Epithelial cell of proximal tubule (primary cell): ENCODE measurements at regions not wholly inside any gene's neighbourhood (a gene's known extent, or its start where the extent isn't known, plus 50 kb on each side); places are given as distances from the start of the nearest gene placed in this dataset.
"Not testable (repeated sequence)": the region's sequence is repeated elsewhere in the genome, so short reads cannot be mapped to it uniquely, and the experiment has no call there.

Experiments used
- DNase-seq: peaks from one replicate; pipeline ENCODE4 v3.0.0-alpha.2; 2011; ENCODE audit warnings: low read depth
- H3K4me3 ChIP-seq: 2 replicates; pipeline ENCODE4 v1.5.1; 2011; ENCODE audit warnings: low read depth, mild to moderate bottlenecking, low read length
- TF ChIP-seq, protein P1 (sequence below): conservative IDR thresholded peaks from 2 replicates; pipeline ENCODE4 v1.5.1; 2012; ENCODE audit warnings: low read depth, mild to moderate bottlenecking, low read length

DNA sequence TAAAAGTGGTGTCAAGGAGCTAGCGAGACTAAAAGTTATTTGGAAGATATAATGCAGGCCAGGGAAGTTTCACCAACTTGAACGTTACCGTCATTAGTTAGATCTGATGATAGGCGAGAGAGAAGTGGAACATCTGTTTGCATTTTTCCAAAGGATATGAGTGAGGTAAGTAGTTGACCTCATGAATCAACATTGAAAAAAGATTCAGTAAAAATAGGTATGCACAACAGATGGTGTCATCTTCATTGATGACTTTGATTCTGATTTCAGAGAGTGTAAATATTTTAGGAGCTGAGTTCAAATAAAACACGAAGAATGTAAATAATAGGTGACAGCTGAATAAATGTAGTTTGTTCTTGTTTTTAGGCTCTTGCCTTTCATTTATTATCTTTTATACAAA, 998.9 kb upstream of the CDH6 start:
- no peak for DNase-seq
- H3K4me3 ChIP-seq: no peak overlapping the region
- TF ChIP-seq, protein P1, sequence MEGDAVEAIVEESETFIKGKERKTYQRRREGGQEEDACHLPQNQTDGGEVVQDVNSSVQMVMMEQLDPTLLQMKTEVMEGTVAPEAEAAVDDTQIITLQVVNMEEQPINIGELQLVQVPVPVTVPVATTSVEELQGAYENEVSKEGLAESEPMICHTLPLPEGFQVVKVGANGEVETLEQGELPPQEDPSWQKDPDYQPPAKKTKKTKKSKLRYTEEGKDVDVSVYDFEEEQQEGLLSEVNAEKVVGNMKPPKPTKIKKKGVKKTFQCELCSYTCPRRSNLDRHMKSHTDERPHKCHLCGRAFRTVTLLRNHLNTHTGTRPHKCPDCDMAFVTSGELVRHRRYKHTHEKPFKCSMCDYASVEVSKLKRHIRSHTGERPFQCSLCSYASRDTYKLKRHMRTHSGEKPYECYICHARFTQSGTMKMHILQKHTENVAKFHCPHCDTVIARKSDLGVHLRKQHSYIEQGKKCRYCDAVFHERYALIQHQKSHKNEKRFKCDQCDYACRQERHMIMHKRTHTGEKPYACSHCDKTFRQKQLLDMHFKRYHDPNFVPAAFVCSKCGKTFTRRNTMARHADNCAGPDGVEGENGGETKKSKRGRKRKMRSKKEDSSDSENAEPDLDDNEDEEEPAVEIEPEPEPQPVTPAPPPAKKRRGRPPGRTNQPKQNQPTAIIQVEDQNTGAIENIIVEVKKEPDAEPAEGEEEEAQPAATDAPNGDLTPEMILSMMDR: no peak

DNA sequence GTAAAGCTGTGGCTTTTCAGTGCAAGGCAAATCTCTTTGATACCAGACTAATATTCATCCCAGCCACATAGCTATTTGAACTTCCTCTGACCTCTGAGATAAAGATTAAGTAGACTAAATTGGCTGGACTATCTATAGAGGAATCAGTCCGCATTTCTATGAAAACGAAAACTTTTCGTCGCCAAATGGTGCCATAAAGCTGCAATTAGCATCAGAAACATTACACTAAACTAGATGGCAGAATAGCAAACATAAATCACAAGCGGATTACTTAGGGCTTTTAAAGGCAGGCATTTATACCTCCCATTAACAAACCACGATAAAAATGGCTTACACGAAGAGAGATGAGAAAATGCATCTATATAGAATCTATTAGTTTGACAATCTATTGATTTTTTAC, 1009.7 kb upstream of the CDH6 start:
- TF ChIP-seq, protein P1: no peak
- no peak overlapping the region for H3K4me3 ChIP-seq
- DNase-seq: no peak

DNA sequence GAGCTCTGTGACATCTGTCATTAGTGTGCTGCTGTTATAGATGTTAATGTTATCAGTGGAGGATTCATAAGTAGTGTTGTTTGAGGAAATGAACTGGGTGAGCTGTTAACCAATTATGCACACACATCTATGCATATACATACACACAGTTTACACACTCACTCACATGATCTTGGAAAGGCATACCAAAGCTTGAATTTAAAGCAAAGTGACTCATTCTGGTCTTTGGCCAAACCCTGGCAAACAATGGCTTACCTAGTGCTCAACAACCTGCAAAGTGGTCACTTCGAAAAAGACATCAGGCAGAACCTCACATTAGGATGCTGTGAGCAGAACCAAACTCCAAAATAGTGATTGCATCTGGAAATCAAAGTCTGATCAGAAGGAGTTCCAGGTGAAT, 1037.3 kb upstream of the CDH6 start:
- TF ChIP-seq, protein P1: no peak
- H3K4me3 ChIP-seq: no peak overlapping the region
- no peak for DNase-seq

DNA sequence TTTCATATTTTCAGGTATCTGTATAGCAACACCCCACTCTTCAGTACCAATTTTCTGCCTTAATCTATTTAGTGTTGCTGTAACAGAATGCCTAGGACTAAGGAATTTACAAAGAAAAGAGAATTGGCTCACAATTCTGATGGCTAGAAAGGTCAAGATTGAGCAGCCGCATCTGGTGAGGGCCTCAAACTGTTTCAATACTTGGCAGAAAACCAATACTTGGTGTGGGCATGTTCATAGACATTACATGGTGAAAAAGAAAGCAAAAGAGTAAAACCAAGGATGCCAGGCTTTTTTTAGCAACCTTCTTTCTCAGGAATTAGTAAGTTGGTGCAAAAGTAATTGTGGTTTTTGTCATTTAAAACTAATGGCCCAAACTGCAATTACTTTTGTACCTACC, 1041.1 kb upstream of the CDH6 start:
- no peak for DNase-seq
- H3K4me3 ChIP-seq: no peak overlapping the region
- TF ChIP-seq, protein P1: no peak

DNA sequence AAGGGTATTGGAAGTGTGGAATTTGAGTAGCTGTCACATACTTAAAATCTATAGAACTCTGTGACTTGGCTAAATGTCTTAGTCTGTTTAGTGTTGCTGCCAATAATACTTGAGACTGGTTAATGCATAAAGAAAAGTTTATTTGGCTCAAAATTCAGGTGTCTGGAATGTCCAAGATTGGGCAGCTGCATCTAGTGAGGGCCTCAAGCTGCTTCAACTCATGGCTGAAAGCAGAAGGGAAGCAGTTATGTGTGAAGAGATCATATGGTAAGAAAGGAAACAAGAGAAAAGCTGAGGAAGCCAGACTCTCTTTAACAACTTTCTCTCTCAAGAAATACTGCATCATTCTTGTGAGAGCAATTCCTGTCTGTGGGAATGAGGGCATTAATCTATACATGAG, 1043.3 kb upstream of the CDH6 start:
- TF ChIP-seq, protein P1: no peak
- H3K4me3 ChIP-seq: no peak overlapping the region
- DNase-seq: no peak

DNA sequence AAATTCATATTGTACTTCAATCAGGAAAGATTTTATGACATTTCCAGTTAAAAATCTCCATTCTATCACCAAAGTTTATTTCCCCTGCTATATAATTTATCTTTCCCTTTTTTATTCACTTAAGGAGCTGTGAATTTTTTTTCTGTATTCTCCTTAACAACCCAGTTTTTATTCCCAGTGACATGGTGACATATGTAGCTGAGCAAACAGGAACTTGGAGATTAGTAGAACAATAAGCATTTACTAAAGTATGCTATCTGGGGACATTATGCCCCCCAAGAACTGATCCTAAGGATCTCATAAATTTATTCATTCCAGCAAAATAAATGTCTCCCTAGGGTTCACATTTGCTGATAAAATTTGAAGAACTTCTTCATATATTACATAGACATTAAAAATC, 1044.0 kb upstream of the CDH6 start:
- no peak for DNase-seq
- TF ChIP-seq, protein P1: no peak
- no peak overlapping the region for H3K4me3 ChIP-seq

DNA sequence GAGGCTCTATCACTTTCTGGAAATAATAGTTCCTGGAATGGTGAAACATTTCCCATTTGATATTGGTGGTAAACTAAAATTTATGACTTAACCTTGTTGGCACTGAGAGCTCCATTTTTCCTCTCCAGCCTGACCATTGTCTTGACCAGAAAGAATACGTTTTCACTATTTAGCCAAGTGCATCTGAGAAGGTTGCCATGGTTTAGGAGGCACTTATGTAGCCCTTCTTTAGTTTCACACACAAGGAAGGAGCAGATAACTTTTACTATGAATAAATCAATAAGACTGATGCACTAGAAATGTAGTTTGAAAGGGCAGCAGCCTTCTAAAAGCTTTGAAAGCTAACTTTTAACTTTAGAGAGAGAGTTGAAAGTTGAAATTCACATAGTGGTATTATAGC, 1045.5 kb upstream of the CDH6 start:
- no peak for DNase-seq
- TF ChIP-seq, protein P1: no peak
- no peak overlapping the region for H3K4me3 ChIP-seq

DNA sequence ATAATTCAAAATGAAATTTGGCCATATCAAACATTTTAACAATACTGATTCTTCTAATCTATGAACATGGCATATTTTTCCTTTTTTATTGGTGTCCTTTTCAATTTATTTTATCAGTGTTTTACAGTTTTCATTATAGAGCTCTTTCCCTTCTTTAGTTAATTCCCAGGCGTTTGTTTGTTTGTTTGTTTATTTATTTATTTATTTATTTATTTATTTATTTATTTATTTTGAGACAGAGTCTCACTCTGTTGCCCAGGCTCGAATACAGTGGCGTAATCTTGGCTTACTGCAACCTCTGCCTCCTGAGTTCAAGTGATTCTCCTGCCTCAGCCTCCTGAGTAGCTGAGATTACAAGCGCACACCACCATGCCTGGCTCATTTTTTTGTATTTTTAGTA, 1049.4 kb upstream of the CDH6 start:
- DNase-seq, H3K4me3 ChIP-seq: not testable (repeated sequence)
